PC-9 (cell line): ENCODE measurements at regions not wholly inside any gene's neighbourhood (a gene's known extent, or its start where the extent isn't known, plus 50 kb on each side); places are given as distances from the start of the nearest gene placed in this dataset.

ENCODE experiments used
- BruUV-seq: library from RNA; stranded (reverse); fragments of 400-500 nt; replicated peaks from 2 replicates; lab custom pipeline; 2021; lab: Mats Ljungman, UMichigan
- CTCF ChIA-PET: fragments of 300-600 bp; sonication (Branson Sonifier 250); formaldehyde crosslinking; loops from one replicate; lab custom pipeline; 2022; ENCODE audit warnings: antibody characterized with exemption; lab: Charles Lee
- POLR2A ChIA-PET: fragments of 300-600 bp; sonication (Branson Sonifier 250); formaldehyde crosslinking; loops from one replicate; lab custom pipeline; 2022; ENCODE audit warnings: antibody characterized with exemption; ENCODE audit not compliant: unreplicated experiment; lab: Charles Lee
- DNase-seq, 2 experiments: peaks; one replicate each; pipeline versions ENCODE4 v3.0.0 to v3.0.0-alpha.2; 2015 to 2022; ENCODE audit warnings: mixed read lengths in 1 of 2
- H2AFZ ChIP-seq: fragments of 200-600 bp; sonication (generic); 2 replicates; pipeline ENCODE4 v1.8.1; 2017; ENCODE audit warnings: antibody characterized with exemption
- H3F3A ChIP-seq: fragments of 200-600 bp; sonication (generic); 2 replicates; pipeline ENCODE4 v1.8.1; 2017; ENCODE audit warnings: antibody characterized with exemption, mild to moderate bottlenecking, low read depth; ENCODE audit not compliant: insufficient read depth
- H3K27ac ChIP-seq: fragments of 200-600 bp; sonication (generic); 2 replicates; pipeline ENCODE4 v1.6.1; 2016; ENCODE audit warnings: mixed run types
- H3K27me3 ChIP-seq: fragments of 200-600 bp; sonication (generic); 2 replicates; pipeline ENCODE4 v1.6.1; 2016; ENCODE audit warnings: low read depth, mixed run types; ENCODE audit not compliant: insufficient read depth
- H3K36me3 ChIP-seq: fragments of 200-600 bp; sonication (generic); 2 replicates; pipeline ENCODE4 v1.6.1; 2016; ENCODE audit warnings: low read depth, mixed run types
- H3K4me1 ChIP-seq: fragments of 200-600 bp; sonication (generic); replicated peaks from 2 replicates; pipeline ENCODE4 v1.6.1; 2016; ENCODE audit warnings: mixed run types; ENCODE audit not compliant: insufficient read depth
- H3K4me2 ChIP-seq: fragments of 200-600 bp; sonication (generic); 2 replicates; pipeline ENCODE4 v1.6.1; 2017; ENCODE audit warnings: mixed run types
- H3K4me3 ChIP-seq: fragments of 200-600 bp; sonication (generic); 2 replicates; pipeline ENCODE4 v1.6.1; 2016; ENCODE audit warnings: mixed run types
- H3K79me2 ChIP-seq: fragments of 200-600 bp; sonication (generic); 2 replicates; pipeline ENCODE4 v1.6.1; 2017; ENCODE audit warnings: low read depth, mixed run types
- H3K9me2 ChIP-seq: fragments of 200-600 bp; sonication (generic); 2 replicates; pipeline ENCODE4 v1.8.1; 2017; ENCODE audit warnings: mild to moderate bottlenecking; ENCODE audit not compliant: insufficient read depth
- H3K9me3 ChIP-seq: fragments of 200-600 bp; sonication (generic); 2 replicates; pipeline ENCODE4 v1.8.1; 2016; ENCODE audit warnings: low read depth; ENCODE audit not compliant: insufficient read depth
- H4K20me1 ChIP-seq: fragments of 200-600 bp; sonication (generic); 2 replicates; pipeline ENCODE4 v1.8.1; 2017; ENCODE audit not compliant: insufficient read depth
- CTCF ChIP-seq: fragments of 200-600 bp; sonication (generic); conservative IDR thresholded peaks from 2 replicates; pipeline ENCODE4 v1.6.1; 2017; ENCODE audit warnings: mixed run types, antibody characterized with exemption, mild to moderate bottlenecking, moderate library complexity
- EZH2 ChIP-seq: fragments of 200-600 bp; sonication (generic); IDR thresholded peaks from 2 replicates; pipeline ENCODE4 v1.8.0; 2017; ENCODE audit warnings: antibody characterized with exemption, low read depth
- intact Hi-C: fragments of 100-400 bp; cut with micrococcal nuclease; formaldehyde crosslinking; loops from one replicate; pipeline ENCODE4 v1.10.0; 2022; ENCODE audit not compliant: unreplicated experiment

- no peaks in the 10 kb centered on the region for H3K9me2 ChIP-seq
- intact Hi-C loops = no loop called here
Observed at GRCh38 chr14:25588751-25589150, 538.8 kb upstream of the STXBP6 start.

GRCh38 chr14:25574628-25575325 is 524.8 kb upstream of the STXBP6 start:
- no TSS peak for BruUV-seq
- TF ChIP-seq CTCF (no peak), EZH2 (no peak)
- Histone ChIP-seq H4K20me1 (no peaks in the 10 kb centered on the region), H3K27me3 (no peaks in the 10 kb centered on the region), H3K9me3 (no peaks in the 10 kb centered on the region), H3K27ac (no peak overlapping the region), H3K4me3 (no peak overlapping the region), H3K36me3 (no peaks in the 10 kb centered on the region), H3K79me2 (no peaks in the 10 kb centered on the region), H3K4me2 (no peak overlapping the region), H3F3A (no peaks in the 10 kb centered on the region), H3K9me2 (no peaks in the 10 kb centered on the region), H2AFZ (no peak overlapping the region), H3K4me1 (no peaks in the 10 kb centered on the region)
- ChIA-PET CTCF (no interaction called here), POLR2A (no interaction called here)
- intact Hi-C loops = no loop called here
- no peak for DNase-seq

More at GRCh38 chr14:25588751-25589150, 538.8 kb upstream of the STXBP6 start:
- no peaks in the 10 kb centered on the region for H3K79me2 ChIP-seq
- DNase-seq = no peak
- no peaks in the 10 kb centered on the region for H3F3A ChIP-seq
- POLR2A ChIA-PET = no interaction called here
- no peaks in the 10 kb centered on the region for H3K27me3 ChIP-seq
- no peak overlapping the region for H3K4me2 ChIP-seq
- H3K9me3 ChIP-seq = no peaks in the 10 kb centered on the region
- H3K36me3 ChIP-seq = no peaks in the 10 kb centered on the region
- no peak overlapping the region for H2AFZ ChIP-seq
- no peaks in the 10 kb centered on the region for H3K4me1 ChIP-seq
- no peak overlapping the region for H3K4me3 ChIP-seq
- TF ChIP-seq CTCF (no peak), EZH2 (no peak)
- no TSS peak for BruUV-seq
- no peak overlapping the region for H3K27ac ChIP-seq
- no peaks in the 10 kb centered on the region for H4K20me1 ChIP-seq
- CTCF ChIA-PET = no interaction called here

GRCh38 chr14:25570483-25570882 is 520.5 kb upstream of the STXBP6 start:
- no peaks in the 10 kb centered on the region for H3K9me3 ChIP-seq
- no peak overlapping the region for H3K4me2 ChIP-seq
- no peaks in the 10 kb centered on the region for H3F3A ChIP-seq
- H3K79me2 ChIP-seq = no peaks in the 10 kb centered on the region
- ChIA-PET POLR2A (no interaction called here), CTCF (no interaction called here)
- DNase-seq = no peak
- TF ChIP-seq CTCF (no peak), EZH2 (no peak)
- H3K27ac ChIP-seq = no peak overlapping the region
- intact Hi-C loops = no loop called here
- H3K4me3 ChIP-seq = no peak overlapping the region
- no peaks in the 10 kb centered on the region for H3K27me3 ChIP-seq
- no peaks in the 10 kb centered on the region for H3K36me3 ChIP-seq
- no peaks in the 10 kb centered on the region for H3K9me2 ChIP-seq
- no peaks in the 10 kb centered on the region for H4K20me1 ChIP-seq
- no peaks in the 10 kb centered on the region for H3K4me1 ChIP-seq
- H2AFZ ChIP-seq = no peak overlapping the region
- BruUV-seq = no TSS peak
